Inflammatory macrophage (primary cell): ENCODE measurements at regions not wholly inside any gene's neighbourhood (a gene's known extent, or its start where the extent isn't known, plus 50 kb on each side); places are given as distances from the start of the nearest gene placed in this dataset.

Source experiments
- DNase-seq, 2 donors: peaks; one replicate each; pipeline ENCODE4 v3.0.0-alpha.2; 2020 to 2022

GRCh38 chr7:114109721-114110120, 190.9 kb upstream of the PPP1R3A start:
- no peak for DNase-seq

DNA sequence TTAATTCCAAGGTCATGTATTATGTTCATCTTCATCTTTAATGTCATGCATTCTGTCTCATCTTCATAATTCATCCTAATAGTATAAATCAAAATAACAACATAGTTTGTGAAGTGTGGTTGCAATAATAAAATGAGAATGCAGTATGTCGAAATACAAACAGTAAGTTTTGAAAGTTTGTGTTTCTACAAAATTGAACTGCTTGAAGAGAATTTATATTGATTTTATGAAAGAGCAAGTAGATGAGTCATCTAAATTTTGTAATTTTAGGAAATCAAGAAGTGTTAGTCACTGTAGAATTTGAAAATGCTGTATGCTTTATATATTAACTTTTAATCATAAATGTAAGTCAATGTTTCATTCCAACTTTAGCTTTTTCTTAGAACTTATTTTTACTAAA, 190.5 kb upstream of the PPP1R3A start:
- DNase-seq: peak in 1 of 2 donors; percentile 32

GRCh38 chr7:114108510-114108909, 189.7 kb upstream of the PPP1R3A start:
- no peak for DNase-seq

DNA sequence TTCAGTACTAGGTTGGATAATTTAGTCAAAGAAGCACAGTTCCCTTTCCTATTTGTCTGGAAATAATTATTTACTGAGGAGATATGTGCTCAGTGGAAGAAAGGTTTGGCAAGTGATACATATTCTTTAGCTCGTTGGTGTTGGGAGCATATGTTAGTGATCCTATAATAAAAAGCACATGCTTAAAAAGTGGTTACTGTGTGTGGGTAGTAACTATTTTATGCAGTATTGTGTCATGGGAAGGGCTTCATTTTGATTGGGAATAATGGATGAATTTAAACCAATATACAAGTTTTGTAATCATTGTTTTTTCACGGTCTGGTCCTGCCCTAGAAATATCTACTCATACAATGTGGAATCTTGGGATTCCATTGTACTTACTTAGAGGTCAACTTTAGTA, 188.7 kb upstream of the PPP1R3A start:
- DNase-seq: no peak

GRCh38 chr7:114104035-114104434, 185.2 kb upstream of the PPP1R3A start:
- no peak for DNase-seq

DNA sequence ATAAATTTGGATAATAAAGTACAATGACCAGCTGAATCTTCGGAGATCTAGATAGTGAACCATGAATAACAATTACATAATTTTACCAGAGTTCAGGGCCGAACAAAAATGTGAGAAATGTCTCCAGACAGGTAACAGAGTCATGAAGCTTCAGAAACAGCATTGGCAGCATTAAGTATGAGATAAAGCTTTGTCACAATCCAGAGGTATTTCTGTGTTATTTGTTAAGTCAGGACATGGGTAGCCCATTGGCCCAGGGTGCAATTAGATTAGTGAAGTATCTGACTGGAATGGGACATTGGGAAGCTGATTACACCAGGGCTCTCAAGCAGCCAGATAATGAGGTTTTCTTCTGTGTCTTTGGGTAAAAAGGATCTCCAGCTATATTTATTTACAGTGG, 184.2 kb upstream of the PPP1R3A start:
- no peak for DNase-seq

GRCh38 chr7:114102131-114102530, 183.3 kb upstream of the PPP1R3A start:
- DNase-seq: no peak

DNA sequence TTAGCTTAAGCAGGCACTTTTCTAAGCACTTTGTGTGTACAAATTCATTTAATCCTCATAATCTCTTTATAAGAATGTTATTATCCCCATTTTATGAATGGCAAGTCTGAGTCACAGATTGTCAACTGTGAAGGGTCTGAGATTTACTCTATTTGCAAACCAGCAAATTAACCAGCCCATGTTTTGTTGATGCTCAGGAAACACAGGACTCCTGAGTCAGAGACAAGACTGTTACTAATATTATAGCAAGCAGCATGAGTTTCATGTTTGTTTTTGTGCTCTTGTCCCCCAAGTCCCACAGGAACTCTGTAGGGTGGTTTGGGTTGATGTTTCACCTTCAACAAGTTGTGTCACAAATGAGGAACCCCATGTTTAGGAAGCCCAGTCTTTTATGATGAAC, 182.0 kb upstream of the PPP1R3A start:
- no peak for DNase-seq

DNA sequence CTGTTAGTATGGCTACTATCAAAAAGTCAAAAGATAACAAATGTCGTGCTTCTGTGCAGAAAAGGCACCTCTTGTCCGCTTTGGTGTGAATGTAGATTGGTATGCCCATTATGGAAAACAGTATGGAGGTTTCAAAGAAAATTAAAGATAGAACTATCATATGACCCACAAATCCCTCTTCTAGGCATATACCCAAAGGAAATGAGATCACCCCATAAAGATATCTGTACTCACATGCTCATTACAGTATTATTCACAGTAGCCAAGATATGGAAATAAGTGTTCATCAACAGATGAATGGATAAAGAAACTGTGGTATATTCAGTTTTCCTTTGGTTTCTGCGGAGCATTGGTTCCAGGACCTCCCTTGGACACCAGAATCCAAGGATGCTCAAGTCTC, 180.5 kb upstream of the PPP1R3A start:
- DNase-seq: no peak

DNA sequence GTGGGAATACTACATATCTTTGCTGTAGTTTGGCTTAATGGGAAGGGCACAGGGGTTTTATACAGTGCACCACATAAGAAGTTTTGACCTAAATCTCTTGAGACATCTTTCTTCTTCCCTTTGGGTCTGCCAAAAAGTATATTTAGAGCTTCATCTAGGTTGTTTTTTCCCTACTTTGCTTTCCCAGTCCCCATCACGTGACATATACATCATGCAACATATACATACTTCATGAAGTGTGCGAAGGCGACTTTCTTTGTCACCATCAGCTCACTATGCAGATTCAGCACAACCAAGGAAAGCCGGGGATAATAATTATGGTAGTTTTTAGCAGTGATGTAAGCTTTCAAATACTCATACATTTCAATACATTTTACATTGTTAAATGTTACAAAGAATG, 177.1 kb upstream of the PPP1R3A start:
- DNase-seq: no peak

GRCh38 chr7:114088470-114088940, 169.7 kb upstream of the PPP1R3A start:
- DNase-seq: no peak

GRCh38 chr7:114087653-114088469, 169.1 kb upstream of the PPP1R3A start:
- DNase-seq: no peak

DNA sequence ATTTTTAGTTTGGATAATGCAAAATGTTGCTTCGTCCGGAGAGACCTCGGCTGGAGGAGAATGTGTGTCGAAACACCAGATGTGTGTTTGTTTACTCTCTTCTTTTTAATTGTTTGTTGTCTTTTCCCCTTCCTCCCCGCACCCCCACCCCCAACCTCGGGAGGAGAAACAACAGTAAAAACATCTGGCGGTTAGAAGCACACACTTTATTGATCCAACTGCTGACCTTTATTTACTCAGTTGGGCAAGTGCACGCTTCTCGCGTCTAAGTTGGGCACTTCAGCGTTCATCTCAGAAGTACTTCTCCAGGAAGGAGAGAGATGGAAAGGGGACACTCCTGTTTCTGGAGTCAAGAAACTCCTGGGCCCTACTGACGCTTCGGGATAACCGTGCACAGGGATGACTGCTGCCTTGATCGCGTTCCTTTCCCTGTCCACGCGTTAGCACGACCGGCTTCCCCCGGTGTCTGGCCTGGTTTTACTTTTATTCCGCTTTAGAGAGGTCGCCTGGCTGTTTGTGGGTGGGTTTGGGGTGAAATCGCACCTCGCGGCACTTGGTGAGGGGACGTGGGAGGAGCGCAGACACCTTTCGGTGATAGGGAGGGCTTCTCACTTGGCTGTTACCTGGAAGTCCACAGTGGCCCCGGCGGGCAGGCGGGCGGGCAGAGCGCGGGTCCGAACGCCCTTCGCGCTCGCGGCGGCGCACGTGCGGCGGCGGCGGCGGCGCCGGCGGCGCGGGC, 168.3 kb upstream of the PPP1R3A start:
- no peak for DNase-seq

- no peak for DNase-seq
Measured at GRCh38 chr7:114086537-114086913, 167.7 kb upstream of the PPP1R3A start.

DNA sequence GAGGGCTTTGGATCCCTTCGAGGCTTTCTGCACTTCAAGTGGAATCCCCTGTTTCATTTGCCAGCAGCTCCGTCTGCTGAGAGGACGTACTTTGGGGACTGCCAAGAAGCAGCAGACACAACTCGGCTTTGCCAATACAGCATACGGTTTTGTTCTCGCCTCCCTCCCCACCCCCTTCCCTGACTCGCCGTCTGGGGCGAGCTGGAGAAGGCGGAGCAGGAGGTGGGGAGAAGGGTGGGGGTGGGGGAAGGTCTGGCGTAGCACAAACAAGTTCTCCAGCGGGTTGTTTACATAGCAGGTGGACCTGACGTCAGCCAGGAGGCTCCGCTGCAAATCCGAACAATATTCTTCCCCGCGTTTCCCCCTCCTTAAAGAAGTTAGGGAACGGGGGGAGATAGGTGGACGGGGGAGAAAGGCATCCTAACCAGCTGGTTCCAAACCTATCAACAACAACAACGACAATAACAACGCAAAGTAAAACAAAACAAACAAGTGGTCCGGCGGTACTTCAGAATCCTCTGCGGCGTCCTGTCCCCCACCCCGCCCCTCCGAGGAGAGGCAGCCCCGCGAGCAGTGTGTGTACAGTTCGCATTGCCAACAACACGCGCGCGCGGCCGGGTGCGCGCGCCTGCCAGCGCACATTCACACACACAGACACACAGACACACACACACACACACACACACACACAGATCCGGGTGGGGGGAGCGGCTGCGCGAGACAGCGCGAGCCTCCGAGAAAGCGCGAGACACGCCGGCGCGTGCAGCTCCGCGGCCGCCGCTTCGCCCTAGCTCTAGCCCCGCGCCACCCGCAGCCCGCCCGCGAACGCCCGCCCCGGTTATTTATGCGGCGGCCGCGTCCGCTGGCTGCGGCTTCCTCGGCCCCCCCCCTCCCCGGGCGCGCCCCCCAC, 167.0 kb upstream of the PPP1R3A start:
- peak; percentile 8 to 36 for DNase-seq

- peak in 1 of 2 donors; percentile 2 for DNase-seq
Measured at GRCh38 chr7:114085313-114085591, 166.4 kb upstream of the PPP1R3A start.

GRCh38 chr7:114084472-114085312, 165.9 kb upstream of the PPP1R3A start:
- DNase-seq: peak in 1 of 2 donors; percentile 39

DNA sequence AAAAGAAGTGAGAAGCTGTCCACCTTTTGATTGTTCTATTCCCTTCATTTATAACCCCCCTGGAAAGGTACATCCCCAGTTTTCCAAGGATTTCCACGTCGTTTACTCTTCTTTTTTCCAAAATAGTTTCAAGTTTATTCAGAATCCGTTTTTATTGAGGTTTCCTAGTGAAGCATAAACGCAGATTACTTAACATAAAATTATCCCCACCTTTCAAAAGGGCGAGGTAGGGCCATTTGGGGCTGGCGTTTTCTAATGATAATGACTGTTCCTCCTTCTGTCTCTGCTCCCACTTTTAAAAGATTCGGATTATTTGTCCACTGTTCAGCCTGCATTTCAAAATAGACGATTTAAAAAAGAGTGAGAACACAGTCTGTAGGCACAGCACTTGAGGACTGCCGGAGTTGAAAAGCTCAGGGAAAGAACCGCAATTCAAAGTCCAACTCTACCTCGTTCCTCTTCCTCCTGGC, 165.2 kb upstream of the PPP1R3A start:
- no peak for DNase-seq

- no peak for DNase-seq
Measured at GRCh38 chr7:114083166-114084001, 164.6 kb upstream of the PPP1R3A start.

GRCh38 chr7:114082642-114083165, 163.9 kb upstream of the PPP1R3A start:
- peak in 1 of 2 donors; percentile 5 for DNase-seq
